GM18861 (cell line): ENCODE measurements at regions not wholly inside any gene's neighbourhood (a gene's known extent, or its start where the extent isn't known, plus 50 kb on each side); places are given as distances from the start of the nearest gene placed in this dataset.

ENCODE experiments used
- ATAC-seq: cut with Tn5 transposase; IDR thresholded peaks from one replicate; pipeline ENCODE4 v1.9.1; 2021; ENCODE audit not compliant: unreplicated experiment

DNA sequence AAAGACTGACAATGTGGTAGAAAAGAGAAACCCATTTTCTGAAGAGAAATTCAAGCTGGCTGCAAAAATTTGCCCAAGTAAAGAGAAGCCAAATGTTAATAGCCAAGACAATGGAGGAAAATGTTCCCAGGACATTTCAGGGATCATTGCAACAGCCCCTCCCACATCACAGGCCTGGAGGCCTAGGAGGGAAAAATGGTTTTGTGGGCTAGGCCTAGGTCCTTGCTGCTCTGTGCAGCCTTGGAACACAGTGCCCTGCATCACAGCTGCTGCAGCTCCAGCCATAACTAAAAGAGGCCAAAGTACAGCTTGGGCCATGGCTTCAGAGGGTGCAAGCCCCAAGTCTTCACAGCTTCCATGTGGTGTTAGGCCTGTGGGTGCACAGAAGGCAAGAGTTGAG is 332.4 kb upstream of the LRIG3 start:
- ATAC-seq = no peak

DNA sequence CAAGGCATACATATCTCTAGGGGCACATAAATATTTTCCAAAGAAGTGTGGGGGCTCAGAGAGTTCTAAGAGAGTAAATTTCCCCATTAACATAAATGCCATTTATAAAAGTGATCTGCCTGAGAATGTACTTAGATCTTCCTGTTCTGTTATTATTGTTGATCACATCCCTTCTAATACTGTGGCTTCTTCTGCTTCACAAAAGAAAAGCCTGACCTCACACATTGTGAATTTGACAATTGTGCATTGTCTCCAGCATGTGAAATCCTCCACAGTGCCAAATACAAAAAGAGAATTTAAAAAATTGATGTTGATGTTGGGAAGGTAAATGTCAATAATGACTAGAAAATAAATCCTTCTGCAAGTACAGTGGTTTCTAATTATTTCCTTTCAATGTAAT is 330.5 kb upstream of the LRIG3 start:
- ATAC-seq = no peak

GRCh38 chr12:59240048-59240447 is 319.7 kb upstream of the LRIG3 start:
- no peak for ATAC-seq

DNA sequence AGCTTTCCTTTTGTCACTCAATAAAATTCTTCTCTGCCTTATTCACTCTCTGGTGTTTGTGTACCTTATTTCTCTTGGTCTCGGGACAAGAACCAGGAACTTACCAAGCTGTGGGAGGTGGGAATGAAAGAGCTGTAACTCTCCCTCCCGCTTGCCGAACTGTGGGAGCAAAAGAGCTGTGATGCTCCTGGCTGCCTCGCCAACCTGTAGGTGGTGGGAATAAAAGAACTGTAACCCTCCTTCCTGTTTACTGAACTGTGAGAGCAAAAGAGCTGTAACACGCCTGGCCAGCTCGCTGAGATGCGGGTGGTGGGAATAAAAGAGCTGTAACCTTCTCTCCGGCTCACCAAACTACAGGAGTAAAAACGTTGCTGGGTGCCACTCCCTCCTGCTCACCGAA is 314.1 kb upstream of the LRIG3 start:
- no peak for ATAC-seq

DNA sequence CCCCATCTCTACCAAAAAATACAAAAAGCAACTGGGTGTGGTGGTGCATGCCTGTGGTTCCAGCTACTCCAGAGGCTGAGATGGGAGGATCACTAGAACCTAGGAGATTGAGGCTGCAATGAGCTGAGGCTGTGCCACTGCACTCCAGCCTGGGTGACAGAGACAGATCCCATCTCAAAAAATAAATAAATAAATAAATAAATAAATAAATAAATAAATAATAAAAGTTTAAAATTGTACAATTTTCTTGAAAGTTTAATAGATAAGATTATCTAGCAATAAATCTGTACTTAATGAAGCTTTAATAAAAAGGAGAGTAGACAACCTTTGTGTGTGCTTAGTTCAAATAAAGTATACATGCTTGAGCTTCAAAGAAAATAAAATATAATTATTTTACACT is 310.0 kb upstream of the LRIG3 start:
- no peak for ATAC-seq

- no peak for ATAC-seq
Observed at GRCh38 chr12:59219148-59219547, 298.8 kb upstream of the LRIG3 start.

GRCh38 chr12:59196989-59197388 is 276.7 kb upstream of the LRIG3 start:
- ATAC-seq = no peak

DNA sequence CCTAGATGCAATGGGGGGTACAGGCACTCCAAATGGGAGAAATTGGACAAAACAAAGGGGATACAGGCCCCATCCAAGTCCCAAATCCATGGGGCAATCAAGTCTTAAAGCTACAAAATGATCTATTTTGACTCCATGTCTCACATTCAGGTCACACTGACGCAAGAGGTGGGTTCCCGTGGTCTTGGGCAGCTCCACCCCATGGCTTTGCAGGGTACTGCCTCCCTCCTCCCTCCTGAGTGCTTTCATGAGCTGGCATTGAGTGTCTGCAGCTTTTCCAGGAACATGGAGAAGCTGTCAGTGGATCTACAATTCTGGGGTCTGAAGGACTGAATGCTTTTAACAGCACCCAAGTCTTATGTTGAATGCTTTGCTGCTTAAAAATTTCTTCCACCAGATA is 274.5 kb upstream of the LRIG3 start:
- ATAC-seq = no peak

GRCh38 chr12:59193476-59194050 is 273.3 kb upstream of the LRIG3 start:
- ATAC-seq = no peak

- ATAC-seq = no peak
Observed at GRCh38 chr12:59191372-59191771, 271.1 kb upstream of the LRIG3 start.

DNA sequence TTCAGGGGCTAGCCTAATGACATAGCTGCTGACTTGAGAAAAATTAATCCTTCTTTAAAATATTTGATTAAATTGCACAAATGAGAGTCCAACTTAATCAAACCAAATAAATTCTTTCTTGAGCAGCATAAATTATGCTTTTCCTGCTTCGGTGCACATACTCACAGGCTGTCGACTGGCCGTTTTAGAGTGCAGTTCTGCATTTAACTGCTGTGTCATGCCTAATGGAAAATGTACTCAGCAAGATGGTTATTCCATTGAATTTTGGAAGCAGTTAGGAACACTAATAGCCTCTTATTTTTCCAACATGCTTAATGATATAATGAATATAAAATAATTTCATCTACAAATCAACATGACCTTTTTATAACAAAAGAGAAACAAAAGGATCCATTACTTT is 266.1 kb upstream of the LRIG3 start:
- ATAC-seq = no peak

DNA sequence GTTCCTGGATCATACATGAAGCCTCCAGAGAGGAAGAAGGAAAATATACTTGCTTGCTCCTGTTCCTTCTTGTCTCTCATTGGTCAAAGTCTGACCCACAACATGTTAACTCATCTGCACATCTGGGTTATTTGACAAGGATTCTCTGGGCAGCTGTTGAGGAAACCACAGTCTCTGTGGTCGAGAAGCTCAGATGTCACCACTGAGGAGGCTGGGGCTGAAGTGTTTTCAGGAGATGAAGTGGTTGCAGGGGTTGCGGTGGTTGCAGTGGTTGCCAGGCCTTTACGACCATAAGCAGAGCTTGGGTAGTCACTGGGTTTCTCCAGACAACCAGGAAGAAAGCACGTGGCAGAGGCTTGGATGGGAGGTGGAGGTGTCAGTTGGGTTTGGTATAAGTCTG is 265.0 kb upstream of the LRIG3 start:
- no peak for ATAC-seq

DNA sequence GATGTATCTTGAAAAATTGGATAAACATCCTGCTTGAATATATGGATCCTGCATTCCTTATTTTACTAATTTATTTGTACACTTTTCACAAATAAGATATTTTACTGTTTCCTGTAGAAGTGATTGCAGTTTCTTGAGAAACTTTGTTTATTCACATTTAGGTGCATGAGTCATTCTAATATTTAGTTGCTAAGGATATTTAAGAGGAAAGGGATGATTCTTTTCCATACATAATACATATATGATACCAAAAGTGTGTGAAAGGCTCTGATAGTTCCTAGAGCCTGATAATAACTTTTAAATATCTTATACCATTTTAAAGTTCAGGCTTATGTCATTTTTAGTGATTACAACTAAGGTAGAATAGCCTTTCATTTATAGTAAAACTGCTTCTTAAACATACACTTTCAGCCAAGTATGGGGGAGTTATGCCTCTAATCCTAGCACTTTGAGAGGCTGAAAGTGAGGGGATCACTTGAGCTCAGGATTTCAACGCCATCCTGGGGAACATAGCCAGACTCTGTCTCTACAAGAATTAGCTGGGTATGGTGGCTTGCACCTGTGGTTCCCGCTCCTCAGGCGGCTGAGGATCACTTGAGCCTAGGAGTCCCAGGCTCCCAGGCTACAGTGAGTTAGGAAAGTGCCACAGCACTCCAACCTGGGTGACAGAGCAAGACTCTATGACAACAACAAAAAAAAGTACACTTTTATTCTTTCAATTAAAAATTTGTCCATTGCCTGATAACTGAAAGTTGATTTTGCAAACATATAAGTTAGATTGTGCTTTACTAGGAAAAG is 262.6 kb upstream of the LRIG3 start:
- ATAC-seq = no peak

DNA sequence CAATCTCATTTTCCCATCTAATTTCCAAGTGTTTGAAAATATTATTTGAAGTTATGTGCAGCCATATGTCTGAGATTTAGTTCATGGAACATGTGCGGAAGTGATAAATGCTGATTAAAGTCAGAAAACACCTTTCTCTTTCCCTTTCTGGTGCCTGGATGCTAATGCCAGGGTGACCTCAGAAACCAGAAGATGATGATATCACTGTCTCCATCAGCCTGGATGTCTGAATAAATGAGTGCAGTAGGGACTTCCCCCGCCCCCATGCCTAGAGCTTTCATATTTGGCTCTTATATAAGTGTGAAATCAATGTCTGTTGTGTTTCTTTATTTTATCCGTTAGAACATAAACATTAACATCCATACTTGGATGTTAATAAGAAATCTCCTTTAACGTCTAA is 261.9 kb upstream of the LRIG3 start:
- no peak for ATAC-seq

DNA sequence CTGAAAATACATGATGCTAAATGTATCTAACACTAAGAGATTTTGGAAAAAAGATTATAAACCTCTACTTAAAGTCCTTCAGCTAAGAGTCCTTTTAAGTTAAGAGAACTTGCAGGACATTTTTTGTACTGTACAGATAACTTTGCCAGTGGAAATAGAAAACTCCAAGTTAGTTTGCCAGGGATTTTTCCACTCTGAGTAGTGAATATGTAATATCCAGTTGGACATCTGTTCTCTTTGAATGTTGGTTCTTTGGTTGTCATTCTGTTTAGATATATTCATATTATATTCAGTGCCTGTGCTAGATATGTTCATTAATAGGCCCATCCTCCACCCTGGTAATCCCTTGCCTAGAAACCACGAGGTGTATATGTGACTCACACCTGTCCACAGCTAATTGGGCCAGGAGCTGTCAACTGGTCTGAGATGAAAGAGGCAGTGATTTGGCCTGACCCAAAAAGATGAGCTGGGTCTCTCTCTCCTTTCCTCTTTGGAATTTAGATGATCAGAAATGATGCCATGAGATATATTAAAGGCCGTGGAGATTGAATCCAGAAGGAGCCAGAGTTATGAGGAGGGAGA is 261.0 kb upstream of the LRIG3 start:
- ATAC-seq = no peak

GRCh38 chr12:59179231-59179630 is 258.9 kb upstream of the LRIG3 start:
- no peak for ATAC-seq

DNA sequence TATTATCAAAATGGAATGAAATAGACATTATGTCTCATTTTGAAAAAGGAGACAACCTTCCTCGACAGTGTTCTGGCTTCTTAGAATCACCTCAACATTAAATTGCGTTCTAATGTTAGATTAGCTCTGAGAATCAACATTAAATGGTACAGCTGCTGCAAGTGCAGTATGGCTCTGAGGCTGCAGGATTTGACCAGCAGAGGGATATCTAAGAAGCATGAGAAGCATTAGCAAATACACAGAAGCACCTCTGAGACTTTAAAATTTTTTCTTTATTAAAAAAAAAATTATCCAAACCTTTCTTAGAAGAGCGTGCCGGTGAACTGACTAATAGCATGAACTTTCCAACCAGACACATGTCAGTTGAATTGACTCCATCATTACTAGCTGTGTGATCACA is 253.4 kb upstream of the LRIG3 start:
- ATAC-seq = no peak

GRCh38 chr12:59168647-59169046 is 248.3 kb upstream of the LRIG3 start:
- ATAC-seq = no peak

DNA sequence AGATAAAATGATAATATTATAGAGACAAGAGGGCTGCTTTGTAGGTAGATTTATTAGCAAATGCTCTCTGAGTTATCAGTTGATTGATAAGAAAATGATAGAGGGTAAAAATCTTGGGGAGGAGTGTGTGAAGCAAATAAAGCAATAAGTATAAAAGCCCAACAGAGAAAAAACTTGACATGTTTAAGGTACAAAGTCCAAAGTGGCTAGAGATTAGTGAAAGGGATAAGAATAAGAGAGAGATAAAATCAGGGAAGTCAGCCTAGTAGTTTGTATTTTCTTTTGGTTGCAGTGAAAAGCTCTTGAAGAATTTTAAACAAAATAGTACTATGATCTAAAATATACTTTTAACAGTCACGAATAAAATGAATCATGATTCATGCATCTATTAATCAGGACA is 246.2 kb upstream of the LRIG3 start:
- ATAC-seq = no peak

- no peak for ATAC-seq
Observed at GRCh38 chr12:59164991-59165718, 244.9 kb upstream of the LRIG3 start.

DNA sequence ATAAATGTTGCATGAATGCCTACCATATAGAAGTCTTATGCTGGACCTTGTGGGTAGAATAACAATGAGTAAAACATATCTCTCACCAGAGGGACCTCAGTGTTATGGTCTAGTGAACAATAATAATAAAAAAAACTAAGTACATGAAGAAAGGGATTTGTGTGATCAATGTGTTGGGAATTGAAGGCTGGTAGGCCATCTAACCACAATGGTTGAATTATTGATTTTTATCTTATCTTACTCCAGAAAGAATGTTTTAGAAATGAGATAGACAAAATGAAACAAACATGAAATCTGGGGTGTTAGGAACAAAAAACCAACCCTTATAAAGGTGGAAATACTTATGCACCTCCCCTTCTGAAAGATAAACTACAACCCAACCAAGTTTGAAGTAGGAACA is 243.9 kb upstream of the LRIG3 start:
- ATAC-seq = no peak

GRCh38 chr12:59158681-59159080 is 238.4 kb upstream of the LRIG3 start:
- no peak for ATAC-seq
